Adrenal gland (tissue), 9 donors: ENCODE measurements at regions not wholly inside any gene's neighbourhood (a gene's known extent, or its start where the extent isn't known, plus 50 kb on each side); places are given as distances from the start of the nearest gene placed in this dataset.

Experiments
- DNase-seq, 7 donors: peaks; one replicate each; pipeline ENCODE4 v3.0.0-alpha.2; 2019 to 2020
- H3K27ac ChIP-seq, 5 donors: fragments of 200-600 bp; sonication (generic) in 4 of 5; 1 replicate in 3 of 5; 2 replicates in 2 of 5; pipeline versions ENCODE4 v1.5.1 to v1.8.0; 2016 to 2020; ENCODE audit warnings: mild to moderate bottlenecking in 1 of 5
- H3K27me3 ChIP-seq: fragments of 200-600 bp; 2 replicates; pipeline ENCODE4 v1.8.0; 2021
- H3K36me3 ChIP-seq, 2 donors: fragments of 200-600 bp; replicated peaks in 1 of 2; 1 replicate in 1 of 2; 2 replicates in 1 of 2; pipeline versions ENCODE4 v1.5.1 to v1.8.0; 2018 to 2022
- H3K4me1 ChIP-seq, 2 donors: fragments of 200-600 bp; replicated peaks in 1 of 2; 1 replicate in 1 of 2; 2 replicates in 1 of 2; pipeline versions ENCODE4 v1.5.1 to v1.8.0; 2018 to 2021
- H3K4me3 ChIP-seq, 4 donors: fragments of 200-600 bp; sonication (generic) in 3 of 4; one replicate each; pipeline ENCODE4 v1.5.1; 2016 to 2018
- H3K9me3 ChIP-seq, 3 donors: fragments of 200-600 bp; sonication (generic) in 1 of 3; replicated peaks in 1 of 3; 1 replicate in 2 of 3; 2 replicates in 1 of 3; pipeline versions ENCODE4 v1.5.1 to v1.8.0; 2016 to 2021
- CTCF ChIP-seq, 6 experiments: fragments of 450-650 bp in 4 of 6; fragments of 200-600 bp in 2 of 6; sonication (generic) in 1 of 6; IDR thresholded peaks; 1 replicate in 5 of 6; 2 replicates in 1 of 6; pipeline versions ENCODE4 v1.5.1 to v1.8.0; 2016 to 2021; ENCODE audit warnings: antibody characterized with exemption in 6 of 6, mild to moderate bottlenecking in 2 of 6, moderate library complexity in 1 of 6
- POLR2A ChIP-seq, 2 donors: fragments of 450-650 bp; IDR thresholded peaks; one replicate each; pipeline ENCODE4 v1.6.1; 2017; ENCODE audit warnings: antibody characterized with exemption in 2 of 2, mild to moderate bottlenecking in 2 of 2, moderate library complexity in 1 of 2
- WGBS, 4 donors: extraction: QIAGEN DNeasy Blood & Tissue Kit in 2 of 4; methylation state at CpG; one replicate each; pipeline versions ENCODE4 v1.1.5 to v1.1.7; 2013 to 2017; 5-methylcytosine and 5-hydroxymethylcytosine counted together
- intact Hi-C, 2 donors: fragments of 100-400 bp; cut with DNase I; formaldehyde crosslinking; loops; one replicate each; pipeline versions ENCODE4 v1.14.1 to v1.15.0; 2022 to 2023
- donor health status: healthy with polysubstance abuse.
- donor health status: Bipolar disorder and iron deficiency.
- donor health status: DM: yes; HTN: yes; CAD: no.
- donor health status: DM: no; HTN: no; CAD: no.
- donor health status: DM: no; HTN: no; CAD: no.

GRCh38 chr12:124664395-124665111 lies 97.1 kb upstream of the NCOR2 start:
- Histone ChIP-seq H3K36me3 (no peaks in the 10 kb centered on the region), H3K27ac (peak overlapping the region in 1 of 5 donors; percentile 19), H3K27me3 (no peaks in the 10 kb centered on the region), H3K4me3 (no peak overlapping the region), H3K4me1 (peaks cover 0 to 4% of the 10 kb centered on the region in 2 donors), H3K9me3 (peaks cover 0 to 7% (median 0%) of the 10 kb centered on the region in 3 donors)
- no peak for TF ChIP-seq CTCF (IDR thresholded peaks at IDR 0.05)
- no peak for TF ChIP-seq POLR2A (IDR thresholded peaks at IDR 0.05)
- intact Hi-C loops = no loop called here
- WGBS, 4 donors = 58 to 71% (median 68%) methylated on average over 6 of the region's 6 CpGs
- DNase-seq = peak in 1 of 7 donors; percentile 43

GRCh38 chr12:124663771-124664366 lies 96.5 kb upstream of the NCOR2 start:
- no peak for DNase-seq
- TF ChIP-seq CTCF (IDR thresholded peaks at IDR 0.05) (no peak), POLR2A (IDR thresholded peaks at IDR 0.05) (no peak)
- Histone ChIP-seq H3K9me3 (peaks cover 0 to 7% (median 0%) of the 10 kb centered on the region in 3 donors), H3K4me3 (no peak overlapping the region), H3K36me3 (no peaks in the 10 kb centered on the region), H3K4me1 (peaks cover 0 to 4% of the 10 kb centered on the region in 2 donors), H3K27me3 (no peaks in the 10 kb centered on the region), H3K27ac (peak overlapping the region in 1 of 5 donors; percentile 6)
- 77 to 92% (median 81%) methylated on average over 10 to 19 of the region's 19 CpGs for WGBS, 4 donors
- intact Hi-C loops = no loop called here

- H3K9me3 ChIP-seq = peaks cover 0 to 7% (median 0%) of the 10 kb centered on the region in 3 donors
- H3K36me3 ChIP-seq = no peaks in the 10 kb centered on the region
- TF ChIP-seq CTCF (IDR thresholded peaks at IDR 0.05) = no peak
- no peak for TF ChIP-seq POLR2A (IDR thresholded peaks at IDR 0.05)
- no peaks in the 10 kb centered on the region for H3K27me3 ChIP-seq
- intact Hi-C loops = no loop called here
- no peak overlapping the region for H3K4me3 ChIP-seq
- WGBS, 4 donors = 80 to 85% (median 82%) methylated on average over 7 of the region's 7 CpGs
- H3K27ac ChIP-seq = peak overlapping the region in 1 of 5 donors; percentile 6
- peaks cover 0 to 4% of the 10 kb centered on the region in 2 donors for H3K4me1 ChIP-seq
- no peak for DNase-seq
Measured at GRCh38 chr12:124663206-124663605, 95.8 kb upstream of the NCOR2 start.

GRCh38 chr12:124661341-124661740 lies 93.9 kb upstream of the NCOR2 start:
- no peak overlapping the region for H3K27ac ChIP-seq
- H3K9me3 ChIP-seq = peaks cover 0 to 1% (median 0%) of the 10 kb centered on the region in 3 donors
- H3K27me3 ChIP-seq = no peaks in the 10 kb centered on the region
- DNase-seq = no peak
- intact Hi-C loops = no loop called here
- no peaks in the 10 kb centered on the region for H3K36me3 ChIP-seq
- TF ChIP-seq POLR2A (IDR thresholded peaks at IDR 0.05) = no peak
- peak in 2 of 6 experiments; percentile 5 to 10 for TF ChIP-seq CTCF (IDR thresholded peaks at IDR 0.05)
- WGBS, 4 donors = 77 to 85% (median 81%) methylated on average over 7 of the region's 7 CpGs
- H3K4me1 ChIP-seq = peaks cover 5 to 12% of the 10 kb centered on the region in 2 donors
- H3K4me3 ChIP-seq = no peak overlapping the region
